Activated CD4-positive, alpha-beta T cell treated with anti-CD3 and anti-CD28 coated beads, Interleukin-2, amount 50 U/mL, for 16 hours (primary cell): ENCODE measurements at regions not wholly inside any gene's neighbourhood (a gene's known extent, or its start where the extent isn't known, plus 50 kb on each side); places are given as distances from the start of the nearest gene placed in this dataset.
"Not testable (repeated sequence)": the region's sequence is repeated elsewhere in the genome, so short reads cannot be mapped to it uniquely, and the experiment has no call there.

Experiments used
- DNase-seq: peaks from one replicate; pipeline ENCODE4 v3.0.0-alpha.2; 2020

DNA sequence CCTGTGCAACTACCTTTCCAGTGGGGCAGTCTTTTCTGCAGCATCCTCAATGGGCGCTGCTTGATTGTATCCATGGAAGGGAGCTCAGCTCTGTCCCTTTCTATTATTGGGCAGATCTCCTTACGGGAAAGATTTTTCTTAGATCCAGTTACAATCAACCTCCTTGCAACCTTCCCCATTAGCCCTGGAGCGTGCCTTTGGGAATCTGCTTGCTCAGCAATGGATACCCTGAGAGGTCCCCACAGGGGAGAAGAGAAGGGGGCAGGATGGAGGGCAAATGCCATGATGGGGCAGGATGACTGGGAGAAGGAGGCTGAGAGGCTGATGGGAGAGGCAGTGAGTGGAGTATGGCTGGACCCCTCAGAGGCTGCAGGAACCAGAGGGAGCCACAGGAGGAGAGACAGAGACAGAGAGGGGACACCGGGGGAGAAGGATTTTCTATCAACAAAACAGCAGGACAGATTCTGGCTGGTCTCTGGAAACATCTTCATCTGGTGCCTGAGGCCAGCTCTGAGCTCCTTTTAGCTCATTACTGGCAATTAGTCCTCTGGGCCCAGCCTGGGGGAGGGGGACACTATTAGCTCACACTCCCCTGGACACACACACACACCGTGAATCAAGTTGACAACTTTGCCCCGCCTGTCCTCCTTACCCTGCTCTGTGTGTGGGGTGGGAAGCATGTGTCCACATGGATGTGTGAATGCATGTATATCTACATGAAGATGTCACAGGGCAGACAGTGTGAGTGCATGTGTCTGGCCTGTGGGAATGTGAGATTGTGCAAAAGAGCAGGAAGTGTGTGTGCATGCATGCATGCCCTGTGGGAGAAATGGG lies 80.8 kb upstream of the PAX2 start:
- DNase-seq: no peak

DNA sequence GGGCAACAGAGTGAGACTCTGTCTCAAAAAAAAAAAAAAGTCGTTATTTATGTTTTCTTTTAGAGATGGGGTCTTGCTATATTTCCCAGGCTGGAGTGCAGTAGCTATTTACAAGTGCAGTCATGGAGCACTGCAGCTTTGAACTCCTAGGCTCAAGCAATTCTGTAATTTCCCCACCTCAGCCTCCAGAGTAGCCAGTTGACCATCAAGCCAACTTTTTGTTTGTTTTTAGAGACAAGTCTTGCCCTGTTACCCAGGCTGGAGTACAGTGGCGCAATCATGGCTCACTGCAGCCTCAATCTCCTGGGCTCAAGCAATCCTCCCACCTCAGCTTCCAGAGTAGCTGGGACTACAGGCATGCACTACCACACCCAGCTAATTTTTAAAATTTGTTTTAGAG lies 78.7 kb upstream of the PAX2 start:
- DNase-seq: not testable (repeated sequence)

DNA sequence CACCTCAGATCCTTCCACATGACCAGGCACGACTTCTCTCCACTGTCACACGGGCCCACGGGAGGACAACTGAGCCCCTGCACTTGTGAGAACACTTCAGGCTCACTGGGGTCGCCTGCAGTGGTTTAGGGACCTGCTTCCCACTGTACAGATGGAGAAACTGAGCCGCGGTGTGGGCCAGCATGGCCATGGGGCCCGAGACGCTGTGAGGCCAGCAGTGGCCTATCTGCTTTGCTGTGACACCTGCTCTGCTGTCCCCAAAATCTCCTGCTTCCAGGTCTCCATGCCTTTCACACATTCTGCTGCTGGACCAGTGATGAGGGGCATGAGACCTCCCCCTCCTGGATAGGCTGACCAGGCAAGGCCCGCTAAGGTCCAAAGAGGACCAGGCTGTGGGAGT lies 75.8 kb upstream of the PAX2 start:
- no peak for DNase-seq

DNA sequence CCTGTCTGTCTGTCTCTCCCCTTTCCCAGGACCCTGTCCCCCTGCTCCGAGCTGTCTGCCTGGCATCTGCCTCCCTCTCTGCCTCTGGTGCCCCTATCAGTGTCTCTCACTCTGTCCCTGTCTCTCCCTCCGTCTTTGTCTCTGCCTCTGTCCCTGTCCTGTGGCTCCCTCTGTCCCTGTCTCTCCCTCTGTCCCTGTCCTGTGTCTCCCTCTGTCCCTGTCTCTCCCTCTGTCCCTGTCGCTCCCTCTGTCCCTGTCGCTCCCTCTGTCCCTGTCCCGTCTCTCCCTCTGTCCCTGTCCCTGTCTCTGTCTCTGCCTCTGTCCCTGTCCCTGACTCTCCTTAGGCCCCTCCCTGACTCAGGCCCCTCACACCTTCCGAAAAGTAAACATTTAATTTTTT lies 75.0 kb upstream of the PAX2 start:
- no peak for DNase-seq

DNA sequence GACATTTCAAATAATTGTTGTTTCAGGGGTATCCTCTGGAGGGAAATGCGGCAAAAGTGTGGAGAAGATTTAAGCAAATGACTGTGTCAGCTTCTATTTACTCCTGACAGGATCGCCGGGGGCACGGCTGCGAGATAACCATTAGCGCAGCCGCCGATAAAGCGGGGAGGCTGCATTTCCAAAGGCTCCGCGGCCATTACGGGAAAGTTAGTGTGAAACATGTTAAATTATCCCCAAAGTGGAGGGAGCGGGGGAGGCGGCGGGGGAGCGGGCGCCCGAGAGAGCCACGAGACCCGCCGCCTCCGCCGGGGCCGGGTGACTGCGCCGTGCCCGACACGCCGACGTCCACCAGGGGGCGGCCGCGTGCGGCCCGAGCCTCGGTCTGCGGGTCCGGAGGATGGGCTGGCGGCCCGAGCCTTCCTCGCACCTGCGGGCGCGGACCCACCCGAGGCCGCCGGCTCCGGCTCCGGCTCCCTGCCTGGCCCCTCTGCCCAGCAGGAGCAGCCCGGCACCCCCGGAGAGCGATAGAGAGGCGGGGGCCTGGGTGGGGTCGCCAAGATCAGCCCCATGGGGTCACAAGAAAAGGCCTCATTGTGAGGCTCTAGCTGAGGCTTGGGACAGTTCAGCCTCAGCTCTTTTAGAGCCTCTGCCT lies 74.4 kb upstream of the PAX2 start:
- DNase-seq: peak; percentile 64

DNA sequence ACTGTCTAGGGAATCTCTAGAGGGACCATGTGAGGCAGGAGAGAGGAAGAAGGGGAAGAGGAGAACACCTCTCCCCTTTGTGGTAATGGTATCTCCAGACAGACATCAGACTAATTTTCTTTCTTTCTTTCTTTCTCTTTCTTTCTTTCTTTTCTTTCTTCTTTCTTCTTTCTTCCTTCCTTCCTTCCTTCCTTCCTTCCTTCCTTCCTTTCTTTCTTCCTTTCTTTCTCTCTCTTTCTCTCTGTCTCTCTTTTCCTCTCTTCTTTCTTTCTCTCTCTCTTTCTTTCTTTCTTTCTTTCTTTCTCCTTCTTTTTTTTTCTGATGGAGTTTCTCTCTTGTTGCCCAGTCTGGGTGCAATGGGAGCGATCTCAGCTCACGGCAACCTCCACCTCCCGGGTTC lies 73.2 kb upstream of the PAX2 start:
- no peak for DNase-seq

DNA sequence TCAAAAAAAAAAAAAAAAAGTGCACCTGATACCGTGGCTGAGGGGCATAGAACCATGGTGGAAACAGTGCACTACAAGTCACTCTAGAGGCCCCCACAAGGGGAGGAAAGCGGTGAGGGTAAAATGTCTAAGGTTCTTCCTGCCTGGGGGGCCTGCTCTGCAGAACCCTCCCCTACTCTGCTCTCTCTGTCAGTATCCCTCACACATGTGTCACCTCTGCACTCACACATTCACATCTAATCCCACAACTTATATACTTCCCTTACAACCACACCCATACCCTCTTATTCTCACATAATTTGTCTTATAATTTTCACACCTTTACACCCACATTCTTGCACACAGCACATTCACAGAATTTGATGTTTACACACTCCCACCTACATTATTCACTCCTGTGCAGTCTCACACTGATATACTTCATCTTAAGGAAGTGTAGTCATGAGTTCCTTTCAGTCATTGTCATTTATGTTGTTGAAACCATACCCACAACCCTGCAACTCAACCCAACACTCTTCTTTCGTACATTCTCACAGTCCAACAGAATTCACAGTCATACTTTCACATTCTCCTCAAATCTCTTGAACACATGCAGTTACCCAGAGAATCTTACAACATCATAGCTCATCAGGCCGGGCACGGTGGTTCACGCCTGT lies 68.0 kb upstream of the PAX2 start:
- no peak for DNase-seq

DNA sequence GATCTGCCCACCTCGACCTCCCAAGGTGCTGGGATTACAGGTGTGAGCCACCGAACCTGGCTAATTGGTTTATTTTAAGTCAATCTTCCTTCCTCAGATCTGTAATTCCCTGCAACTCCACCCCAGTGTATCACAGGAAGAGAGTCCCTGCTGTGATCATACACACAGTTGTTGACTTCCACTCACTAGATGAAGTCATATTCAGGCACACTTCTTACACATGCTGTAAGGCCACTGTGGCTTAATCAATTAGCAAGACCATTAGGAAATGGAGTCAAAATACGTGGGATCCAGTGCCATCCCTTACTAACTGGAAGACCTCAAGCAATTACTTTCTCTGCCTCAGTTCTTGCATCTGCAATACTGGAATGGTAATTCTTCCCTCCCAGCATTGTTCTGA lies 66.1 kb upstream of the PAX2 start:
- no peak for DNase-seq

DNA sequence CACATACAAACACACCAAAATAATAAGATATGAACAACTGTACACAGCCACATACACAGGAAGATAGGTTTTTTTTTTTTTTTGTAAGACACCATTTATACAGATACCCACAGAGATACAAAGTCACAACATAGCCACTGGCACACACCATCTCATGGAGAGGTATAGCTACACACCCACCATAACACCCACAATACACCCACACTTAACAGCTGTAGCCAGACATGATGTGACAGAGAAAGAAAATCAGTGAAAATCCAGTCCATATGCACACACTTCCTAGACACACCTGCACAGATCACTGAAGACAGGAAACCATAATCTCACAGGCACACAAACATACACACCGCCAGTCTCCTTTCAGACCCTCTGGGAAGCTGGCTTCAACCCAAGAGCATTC lies 62.4 kb upstream of the PAX2 start:
- no peak for DNase-seq

DNA sequence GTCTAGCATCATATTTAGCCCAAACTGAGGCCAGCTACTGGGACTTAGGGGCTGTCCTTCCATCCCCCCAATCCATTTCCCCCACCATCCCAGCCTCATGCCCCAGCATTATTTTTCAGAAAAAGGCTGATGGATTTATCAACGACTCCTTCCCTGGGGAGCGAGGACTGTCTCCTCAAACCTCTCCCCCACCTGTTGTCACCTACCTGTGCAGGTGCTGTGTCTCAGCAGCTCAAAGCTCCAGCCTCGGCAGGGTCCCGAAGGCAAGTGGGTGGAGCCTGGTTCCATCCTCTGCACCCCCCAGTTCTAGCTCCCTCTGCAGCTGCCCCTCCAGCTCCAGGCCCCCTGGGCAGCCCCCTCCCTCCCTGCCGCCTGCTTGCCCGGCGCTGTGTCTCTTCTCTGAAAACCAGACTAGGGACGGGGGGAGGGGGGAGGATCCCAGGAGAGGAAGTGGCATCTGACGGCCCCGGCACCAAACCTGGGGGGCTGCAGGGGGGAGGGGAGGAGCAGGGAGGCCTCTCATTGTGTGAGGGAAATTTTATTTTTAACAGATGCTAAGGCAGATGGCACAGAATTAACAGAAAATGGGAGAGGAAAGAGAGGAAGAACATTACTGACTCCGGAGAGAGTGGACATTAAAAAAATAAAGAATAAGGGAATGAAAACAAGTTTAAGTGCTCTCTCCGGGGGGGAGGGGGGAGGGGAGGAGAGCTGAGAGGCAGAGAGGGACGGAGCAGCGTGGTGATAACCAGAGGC lies 61.7 kb upstream of the PAX2 start:
- DNase-seq: no peak

DNA sequence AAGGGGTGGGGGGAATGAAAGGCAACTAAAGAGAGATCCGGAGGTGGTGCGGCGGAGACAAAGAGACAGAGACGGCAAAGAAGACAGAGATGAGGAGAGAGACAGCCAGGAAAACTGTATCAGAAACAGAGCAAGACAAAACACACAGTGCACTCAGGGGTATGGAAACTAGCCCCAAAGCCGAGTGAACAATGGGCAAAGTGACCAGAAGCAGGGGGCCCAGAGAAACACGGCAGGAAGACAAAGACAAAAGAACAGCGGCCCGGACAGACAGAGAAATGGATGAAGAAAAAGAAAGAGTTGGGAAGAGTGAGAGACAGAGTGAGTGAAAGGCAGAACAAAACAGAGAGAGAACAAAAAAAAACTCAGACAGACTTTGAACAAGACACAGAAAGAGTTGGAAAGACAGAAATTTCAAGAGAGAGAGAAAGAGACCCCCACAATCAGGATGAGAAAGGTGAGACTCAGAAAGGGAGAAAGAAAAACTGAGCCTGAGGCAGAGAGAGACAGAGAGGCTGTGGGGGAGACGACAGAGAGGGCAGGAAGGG lies 60.6 kb upstream of the PAX2 start:
- DNase-seq: no peak

DNA sequence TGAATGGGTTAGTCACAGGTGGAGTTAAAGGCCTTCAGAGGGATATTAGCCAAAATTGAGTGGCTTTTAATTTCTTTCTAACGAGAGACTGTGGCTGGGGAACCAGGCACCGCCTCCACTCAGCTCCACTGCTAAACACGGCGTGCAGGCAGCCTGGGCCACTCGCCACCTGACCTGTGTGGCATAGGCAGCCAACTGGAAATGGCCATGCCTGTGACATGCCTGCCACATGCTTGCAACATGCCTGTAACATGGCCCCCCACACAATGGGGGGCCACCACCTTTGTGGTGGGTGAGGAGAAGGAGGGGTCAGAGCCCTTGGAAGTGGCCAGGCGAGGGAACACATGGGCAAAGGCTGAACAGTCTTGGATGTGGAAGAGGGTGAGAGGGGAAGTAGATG lies 60.1 kb upstream of the PAX2 start:
- no peak for DNase-seq

DNA sequence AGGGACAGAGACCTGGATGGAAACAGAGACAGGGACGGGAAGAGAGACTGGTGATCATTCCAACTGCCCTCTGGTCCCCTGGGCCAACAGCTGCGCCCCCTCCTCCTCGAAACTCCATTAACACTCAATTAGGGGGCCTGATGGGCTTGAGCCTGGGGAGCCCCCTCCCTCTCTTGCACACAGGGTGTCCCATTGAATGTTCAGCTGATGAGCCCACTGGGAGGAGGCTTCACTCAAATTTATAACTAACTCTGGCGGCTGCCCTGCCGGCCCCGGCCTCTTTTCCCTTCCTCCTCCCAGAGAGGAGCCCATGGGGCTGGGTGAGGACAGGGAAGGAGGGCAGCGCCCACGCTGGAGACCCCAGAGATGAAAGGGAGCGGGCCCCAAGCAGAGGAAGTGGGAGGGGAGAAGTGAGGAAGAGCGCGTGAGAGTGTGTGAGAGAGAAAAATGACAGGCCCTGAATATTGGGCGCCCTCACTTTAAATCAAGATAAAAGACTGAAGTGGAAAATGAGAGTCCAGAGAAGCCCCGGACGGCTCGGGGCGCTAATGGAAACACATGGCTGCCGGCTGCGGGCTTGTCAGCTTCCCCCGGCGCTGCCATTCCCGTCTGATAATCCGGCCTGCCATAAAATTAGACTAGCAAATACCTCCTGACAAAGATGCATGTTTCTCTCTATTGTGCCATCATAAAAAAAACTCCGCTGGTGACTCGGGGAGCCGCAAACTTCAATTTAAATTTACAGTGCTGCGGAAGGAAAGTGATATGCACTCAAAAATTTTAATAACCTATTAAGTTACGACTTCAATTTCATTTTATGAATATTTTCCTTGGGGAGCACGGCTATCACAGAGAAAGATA lies 58.0 kb upstream of the PAX2 start:
- DNase-seq: no peak

DNA sequence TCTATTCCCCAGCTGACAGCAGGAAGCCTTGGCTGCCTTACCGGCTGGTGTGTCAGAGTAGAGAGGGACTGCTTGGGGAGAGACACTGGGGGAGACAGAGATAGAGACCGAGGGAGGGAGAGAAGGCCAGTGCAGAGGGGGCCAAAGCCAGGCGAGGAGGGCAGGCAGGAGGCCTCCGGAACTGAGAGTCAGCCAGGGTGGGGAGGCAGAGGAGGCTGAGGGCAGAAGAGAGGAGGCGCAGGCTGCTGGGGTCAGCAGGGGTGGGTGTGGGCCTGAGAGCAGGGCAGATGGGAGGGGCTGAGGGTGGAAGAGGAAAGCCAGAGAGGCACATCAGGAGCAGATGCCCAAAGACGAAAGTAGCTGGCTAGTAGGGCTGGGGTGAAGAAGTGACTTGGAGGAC lies 57.2 kb upstream of the PAX2 start:
- DNase-seq: no peak

DNA sequence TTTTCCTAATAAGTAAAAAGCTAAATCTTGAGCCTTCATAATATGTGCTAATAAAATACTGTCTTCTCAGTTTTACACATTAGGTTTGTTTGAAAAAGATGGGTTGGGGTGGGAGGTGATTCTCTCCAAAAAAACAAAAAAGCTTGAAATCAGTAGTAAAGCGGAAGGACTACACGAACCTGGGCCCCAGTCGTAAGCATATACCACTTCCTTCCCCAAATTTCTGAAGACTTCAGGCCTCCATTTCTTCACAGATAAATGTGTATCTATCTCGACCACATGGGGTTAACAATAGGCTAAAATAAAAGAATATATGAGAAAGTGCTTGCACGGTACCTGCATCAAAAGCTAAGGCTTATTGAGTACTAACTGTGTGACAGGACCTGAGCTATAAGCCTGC lies 51.6 kb upstream of the PAX2 start:
- no peak for DNase-seq
